HG03097 (cell line): ENCODE measurements at regions not wholly inside any gene's neighbourhood (a gene's known extent, or its start where the extent isn't known, plus 50 kb on each side); places are given as distances from the start of the nearest gene placed in this dataset.

Experiments
- ATAC-seq: cut with Tn5 transposase; IDR thresholded peaks from one replicate; pipeline ENCODE4 v1.9.1; 2021; ENCODE audit not compliant: unreplicated experiment, low FRiP score

- ATAC-seq: no peak
Measured at GRCh38 chr3:187968883-187969580, 184.9 kb upstream of the LPP start.

- no peak for ATAC-seq
Measured at GRCh38 chr3:187969581-187969950, 184.4 kb upstream of the LPP start.

GRCh38 chr3:187970106-187970505 is 183.9 kb upstream of the LPP start:
- ATAC-seq: no peak

- no peak for ATAC-seq
Measured at GRCh38 chr3:187971629-187972028, 182.3 kb upstream of the LPP start.

GRCh38 chr3:187972454-187972853 is 181.5 kb upstream of the LPP start:
- no peak for ATAC-seq

GRCh38 chr3:187973977-187974870 is 179.7 kb upstream of the LPP start:
- ATAC-seq: no peak

- no peak for ATAC-seq
Measured at GRCh38 chr3:187974871-187975271, 179.1 kb upstream of the LPP start.

GRCh38 chr3:187975561-187976364 is 178.2 kb upstream of the LPP start:
- ATAC-seq: no peak

GRCh38 chr3:187976365-187976900 is 177.5 kb upstream of the LPP start:
- no peak for ATAC-seq

- ATAC-seq: no peak
Measured at GRCh38 chr3:187977659-187978058, 176.3 kb upstream of the LPP start.

GRCh38 chr3:187978433-187979011 is 175.4 kb upstream of the LPP start:
- no peak for ATAC-seq

- no peak for ATAC-seq
Measured at GRCh38 chr3:187979564-187979963, 174.4 kb upstream of the LPP start.

GRCh38 chr3:187980861-187981260 is 173.1 kb upstream of the LPP start:
- ATAC-seq: no peak

- ATAC-seq: no peak
Measured at GRCh38 chr3:187982142-187982541, 171.8 kb upstream of the LPP start.

- no peak for ATAC-seq
Measured at GRCh38 chr3:187983484-187984124, 170.4 kb upstream of the LPP start.

GRCh38 chr3:187985647-187986046 is 168.3 kb upstream of the LPP start:
- no peak for ATAC-seq

- ATAC-seq: no peak
Measured at GRCh38 chr3:187986514-187986934, 167.4 kb upstream of the LPP start.

- no peak for ATAC-seq
Measured at GRCh38 chr3:187987187-187987586, 166.8 kb upstream of the LPP start.

- ATAC-seq: no peak
Measured at GRCh38 chr3:187987924-187988323, 166.0 kb upstream of the LPP start.

GRCh38 chr3:187989575-187990153 is 164.3 kb upstream of the LPP start:
- ATAC-seq: no peak
